HEK293 (cell line): ENCODE measurements at regions not wholly inside any gene's neighbourhood (a gene's known extent, or its start where the extent isn't known, plus 50 kb on each side); places are given as distances from the start of the nearest gene placed in this dataset.
A peak's percentile ranks its signal among the peaks of the same experiment; 100 is the strongest.

Experiments
- CTCF ChIA-PET: fragments of 350-600 bp; formaldehyde crosslinking; extraction: SDS; loops from one replicate; lab custom pipeline; 2021; ENCODE audit warnings: antibody characterized with exemption; lab: Yijun Ruan, JAX
- POLR2A ChIA-PET: fragments of 300-600 bp; formaldehyde crosslinking; extraction: SDS; loops from one replicate; lab custom pipeline; 2020; ENCODE audit warnings: antibody characterized with exemption, inconsistent platforms; lab: Yijun Ruan, JAX
- H3K27ac ChIP-seq: fragments of 200-500 bp; sonication (Bioruptor generic); 2 replicates; pipeline ENCODE4 v1.5.1; 2014; ENCODE audit warnings: low read depth, low read length, control low read depth, inconsistent platforms; ENCODE audit errors: extremely low read depth
- H3K36me3 ChIP-seq, 2 experiments: fragments of 200-500 bp in 1 of 2; sonication (Bioruptor generic) in 1 of 2; 1 replicate in 1 of 2; 2 replicates in 1 of 2; pipeline ENCODE4 v1.5.1; 2014 to 2017; ENCODE audit warnings: inconsistent platforms in 2 of 2, low read length in 2 of 2; ENCODE audit not compliant: control insufficient read depth in 2 of 2, insufficient read depth in 1 of 2
- H3K4me1 ChIP-seq: fragments of 200-500 bp; sonication (Bioruptor generic); 2 replicates; pipeline ENCODE4 v1.5.1; 2014; ENCODE audit warnings: mild to moderate bottlenecking, low read length, inconsistent platforms; ENCODE audit not compliant: control insufficient read depth, insufficient read depth
- H3K4me3 ChIP-seq: 2 replicates; pipeline ENCODE4 v1.5.1; 2011; ENCODE audit warnings: low read depth, mild to moderate bottlenecking, control low read depth, low read length, moderate library complexity
- H3K9me3 ChIP-seq: fragments of 200-500 bp; sonication (Bioruptor generic); 2 replicates; pipeline ENCODE4 v1.5.1; 2014; ENCODE audit warnings: low read depth, low read length, inconsistent platforms; ENCODE audit not compliant: control insufficient read depth, insufficient read depth
- GLI4 ChIP-seq: fragments of 450-650 bp; formaldehyde crosslinking; IDR thresholded peaks from 2 replicates; pipeline ENCODE4 v1.5.1; 2016; ENCODE audit warnings: missing biosample characterization, missing genetic modification characterization
- OVOL3 ChIP-seq: fragments of 450-650 bp; formaldehyde crosslinking; IDR thresholded peaks from 2 replicates; pipeline ENCODE4 v1.5.1; 2016; ENCODE audit warnings: missing biosample characterization, missing genetic modification characterization
- ZBTB21 ChIP-seq: fragments of 450-650 bp; formaldehyde crosslinking; IDR thresholded peaks from 2 replicates; pipeline ENCODE4 v1.5.1; 2017; ENCODE audit warnings: missing biosample characterization, missing genetic modification characterization
- ZIC2 ChIP-seq: fragments of 450-650 bp; formaldehyde crosslinking; IDR thresholded peaks from 2 replicates; pipeline ENCODE4 v1.5.1; 2016; ENCODE audit warnings: missing biosample characterization, missing genetic modification characterization
- ZNF133 ChIP-seq: fragments of 450-650 bp; formaldehyde crosslinking; IDR thresholded peaks from 2 replicates; pipeline ENCODE4 v1.5.1; 2016; ENCODE audit warnings: missing biosample characterization, missing genetic modification characterization
- ZNF221 ChIP-seq: fragments of 450-650 bp; formaldehyde crosslinking; IDR thresholded peaks from 2 replicates; pipeline ENCODE4 v1.5.1; 2017; ENCODE audit warnings: missing biosample characterization, missing genetic modification characterization, borderline replicate concordance
- ZNF24 ChIP-seq: fragments of 450-650 bp; formaldehyde crosslinking; IDR thresholded peaks from 2 replicates; pipeline ENCODE4 v1.5.1; 2016; ENCODE audit warnings: missing biosample characterization, missing genetic modification characterization
- ZNF248 ChIP-seq: fragments of 450-650 bp; formaldehyde crosslinking; IDR thresholded peaks from 2 replicates; pipeline ENCODE4 v1.5.1; 2017; ENCODE audit warnings: missing biosample characterization, missing genetic modification characterization
- ZNF341 ChIP-seq: fragments of 450-650 bp; formaldehyde crosslinking; IDR thresholded peaks from 2 replicates; pipeline ENCODE4; 2016; ENCODE audit warnings: low read depth, missing biosample characterization, missing genetic modification characterization
- ZNF391 ChIP-seq: fragments of 450-650 bp; formaldehyde crosslinking; IDR thresholded peaks from 2 replicates; pipeline ENCODE4 v1.5.1; 2016; ENCODE audit warnings: low read depth, missing biosample characterization, missing genetic modification characterization, borderline replicate concordance
- ZNF404 ChIP-seq: fragments of 450-650 bp; formaldehyde crosslinking; IDR thresholded peaks from 2 replicates; pipeline ENCODE4 v1.5.1; 2017; ENCODE audit warnings: missing biosample characterization, missing genetic modification characterization
- ZNF423 ChIP-seq: fragments of 450-650 bp; formaldehyde crosslinking; IDR thresholded peaks from 2 replicates; pipeline ENCODE4 v1.5.1; 2016; ENCODE audit warnings: missing biosample characterization, missing genetic modification characterization
- ZNF544 ChIP-seq: fragments of 450-650 bp; formaldehyde crosslinking; IDR thresholded peaks from 2 replicates; pipeline ENCODE4 v1.5.0; 2017; ENCODE audit warnings: missing biosample characterization, missing genetic modification characterization
- ZNF585B ChIP-seq: fragments of 450-650 bp; formaldehyde crosslinking; IDR thresholded peaks from 2 replicates; pipeline ENCODE4 v1.5.1; 2016; ENCODE audit warnings: missing biosample characterization, missing genetic modification characterization
- ZNF629 ChIP-seq: fragments of 450-650 bp; formaldehyde crosslinking; IDR thresholded peaks from 2 replicates; pipeline ENCODE4 v1.5.1; 2017; ENCODE audit warnings: missing biosample characterization, missing genetic modification characterization
- ZSCAN30 ChIP-seq: fragments of 450-650 bp; IDR thresholded peaks from 2 replicates; pipeline ENCODE4 v1.5.1; 2018; ENCODE audit warnings: missing biosample characterization, mild to moderate bottlenecking, missing genetic modification characterization, moderate library complexity
- TF ChIP-seq, protein P1 (sequence below): fragments of 450-650 bp; formaldehyde crosslinking; IDR thresholded peaks from 2 replicates; pipeline ENCODE4 v1.5.1; 2016; ENCODE audit warnings: missing biosample characterization, missing genetic modification characterization, low read depth
- TF ChIP-seq, protein P2 (sequence below): fragments of 450-650 bp; formaldehyde crosslinking; IDR thresholded peaks from 2 replicates; pipeline ENCODE4 v1.5.1; 2017; ENCODE audit warnings: missing biosample characterization, missing genetic modification characterization
- TF ChIP-seq, protein P3 (sequence below): fragments of 450-650 bp; formaldehyde crosslinking; IDR thresholded peaks from 2 replicates; pipeline ENCODE4 v1.5.0; 2017; ENCODE audit warnings: missing biosample characterization, missing genetic modification characterization, borderline replicate concordance
- TF ChIP-seq, protein P4 (sequence below): fragments of 450-650 bp; formaldehyde crosslinking; IDR thresholded peaks from 2 replicates; pipeline ENCODE4 v1.5.1; 2016; ENCODE audit warnings: missing biosample characterization, missing genetic modification characterization
- TF ChIP-seq, protein P5 (sequence below): fragments of 450-650 bp; formaldehyde crosslinking; IDR thresholded peaks from 2 replicates; pipeline ENCODE4 v1.5.1; 2016; ENCODE audit warnings: missing biosample characterization, missing genetic modification characterization
- TF ChIP-seq, protein P6 (sequence below): fragments of 450-650 bp; formaldehyde crosslinking; IDR thresholded peaks from 2 replicates; pipeline ENCODE4 v1.5.1; 2016; ENCODE audit warnings: missing biosample characterization, missing genetic modification characterization

DNA sequence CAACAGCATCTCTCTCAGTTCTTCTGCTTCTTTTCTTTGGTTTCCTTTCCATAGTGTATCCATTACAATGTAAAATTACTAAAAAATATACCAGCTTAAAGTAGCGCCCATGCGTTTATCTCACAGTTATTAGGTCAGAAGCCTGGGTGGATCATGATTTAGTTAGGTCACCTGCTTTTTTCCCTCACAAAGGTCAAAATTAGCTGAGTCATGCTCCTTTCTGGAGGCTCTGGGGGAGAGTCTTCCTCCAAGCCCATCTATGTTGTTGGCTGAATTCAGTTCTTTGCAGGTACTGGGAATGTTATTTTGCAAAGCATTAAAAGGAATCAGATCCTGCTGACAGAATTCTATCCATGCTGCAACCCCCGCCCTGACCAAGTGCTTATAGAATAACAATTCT is 101.6 kb upstream of the TMEM132C start:
- CTCF ChIA-PET, result no interaction called here

DNA sequence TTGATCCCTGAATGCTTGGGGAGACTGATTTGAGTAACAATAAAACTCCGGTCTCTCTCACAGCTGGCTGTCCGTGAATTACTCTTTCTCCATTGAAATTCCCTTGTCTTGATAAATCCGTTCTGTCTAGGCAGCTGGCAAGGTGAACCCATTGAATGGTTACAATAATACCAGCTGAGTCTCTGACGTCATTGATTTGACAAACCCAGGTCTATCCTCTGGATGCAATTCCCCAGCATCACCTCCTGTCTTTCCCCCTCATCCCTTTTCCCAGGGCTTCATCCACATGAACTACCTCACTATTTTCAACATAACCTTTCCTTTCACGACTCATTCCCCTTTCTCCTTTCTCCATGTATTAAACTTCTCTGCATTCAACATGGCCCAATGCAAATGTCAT is 98.7 kb upstream of the TMEM132C start:
- H3K4me3 ChIP-seq, result no peak overlapping the region
- CTCF ChIA-PET, result no interaction called here
- TF ChIP-seq, protein P1, sequence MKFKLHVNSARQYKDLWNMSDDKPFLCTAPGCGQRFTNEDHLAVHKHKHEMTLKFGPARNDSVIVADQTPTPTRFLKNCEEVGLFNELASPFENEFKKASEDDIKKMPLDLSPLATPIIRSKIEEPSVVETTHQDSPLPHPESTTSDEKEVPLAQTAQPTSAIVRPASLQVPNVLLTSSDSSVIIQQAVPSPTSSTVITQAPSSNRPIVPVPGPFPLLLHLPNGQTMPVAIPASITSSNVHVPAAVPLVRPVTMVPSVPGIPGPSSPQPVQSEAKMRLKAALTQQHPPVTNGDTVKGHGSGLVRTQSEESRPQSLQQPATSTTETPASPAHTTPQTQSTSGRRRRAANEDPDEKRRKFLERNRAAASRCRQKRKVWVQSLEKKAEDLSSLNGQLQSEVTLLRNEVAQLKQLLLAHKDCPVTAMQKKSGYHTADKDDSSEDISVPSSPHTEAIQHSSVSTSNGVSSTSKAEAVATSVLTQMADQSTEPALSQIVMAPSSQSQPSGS (tag by site-specific recombination), result peak; percentile 49
- TF ChIP-seq, protein P2, sequence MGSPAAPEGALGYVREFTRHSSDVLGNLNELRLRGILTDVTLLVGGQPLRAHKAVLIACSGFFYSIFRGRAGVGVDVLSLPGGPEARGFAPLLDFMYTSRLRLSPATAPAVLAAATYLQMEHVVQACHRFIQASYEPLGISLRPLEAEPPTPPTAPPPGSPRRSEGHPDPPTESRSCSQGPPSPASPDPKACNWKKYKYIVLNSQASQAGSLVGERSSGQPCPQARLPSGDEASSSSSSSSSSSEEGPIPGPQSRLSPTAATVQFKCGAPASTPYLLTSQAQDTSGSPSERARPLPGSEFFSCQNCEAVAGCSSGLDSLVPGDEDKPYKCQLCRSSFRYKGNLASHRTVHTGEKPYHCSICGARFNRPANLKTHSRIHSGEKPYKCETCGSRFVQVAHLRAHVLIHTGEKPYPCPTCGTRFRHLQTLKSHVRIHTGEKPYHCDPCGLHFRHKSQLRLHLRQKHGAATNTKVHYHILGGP (tag by site-specific recombination), result no peak
- POLR2A ChIA-PET, result no interaction called here
- H3K36me3 ChIP-seq, result no peaks in the 10 kb centered on the region
- no peak overlapping the region for H3K27ac ChIP-seq
- no peaks in the 10 kb centered on the region for H3K9me3 ChIP-seq
- no peaks in the 10 kb centered on the region for H3K4me1 ChIP-seq

More for the DNA sequence above, 101.6 kb upstream of the TMEM132C start:
- TF ChIP-seq ZNF544 (tag by site-specific recombination) (no peak), ZNF341 (tag by site-specific recombination) (no peak), ZNF629 (tag by site-specific recombination) (no peak), ZNF221 (tag by site-specific recombination) (no peak), ZNF24 (no peak), OVOL3 (tag by site-specific recombination) (no peak), ZBTB21 (tag by site-specific recombination) (no peak), ZNF585B (no peak), ZNF423 (tag by site-specific recombination) (no peak), ZIC2 (tag by site-specific recombination) (no peak), GLI4 (tag by site-specific recombination) (no peak), ZSCAN30 (tag by site-specific recombination) (no peak), ZNF248 (no peak), ZNF404 (tag by site-specific recombination) (no peak), ZNF133 (tag by site-specific recombination) (no peak), ZNF391 (no peak)
- TF ChIP-seq, protein P3, sequence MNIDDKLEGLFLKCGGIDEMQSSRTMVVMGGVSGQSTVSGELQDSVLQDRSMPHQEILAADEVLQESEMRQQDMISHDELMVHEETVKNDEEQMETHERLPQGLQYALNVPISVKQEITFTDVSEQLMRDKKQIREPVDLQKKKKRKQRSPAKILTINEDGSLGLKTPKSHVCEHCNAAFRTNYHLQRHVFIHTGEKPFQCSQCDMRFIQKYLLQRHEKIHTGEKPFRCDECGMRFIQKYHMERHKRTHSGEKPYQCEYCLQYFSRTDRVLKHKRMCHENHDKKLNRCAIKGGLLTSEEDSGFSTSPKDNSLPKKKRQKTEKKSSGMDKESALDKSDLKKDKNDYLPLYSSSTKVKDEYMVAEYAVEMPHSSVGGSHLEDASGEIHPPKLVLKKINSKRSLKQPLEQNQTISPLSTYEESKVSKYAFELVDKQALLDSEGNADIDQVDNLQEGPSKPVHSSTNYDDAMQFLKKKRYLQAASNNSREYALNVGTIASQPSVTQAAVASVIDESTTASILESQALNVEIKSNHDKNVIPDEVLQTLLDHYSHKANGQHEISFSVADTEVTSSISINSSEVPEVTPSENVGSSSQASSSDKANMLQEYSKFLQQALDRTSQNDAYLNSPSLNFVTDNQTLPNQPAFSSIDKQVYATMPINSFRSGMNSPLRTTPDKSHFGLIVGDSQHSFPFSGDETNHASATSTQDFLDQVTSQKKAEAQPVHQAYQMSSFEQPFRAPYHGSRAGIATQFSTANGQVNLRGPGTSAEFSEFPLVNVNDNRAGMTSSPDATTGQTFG (tag by site-specific recombination), result no peak
- TF ChIP-seq, protein P4, sequence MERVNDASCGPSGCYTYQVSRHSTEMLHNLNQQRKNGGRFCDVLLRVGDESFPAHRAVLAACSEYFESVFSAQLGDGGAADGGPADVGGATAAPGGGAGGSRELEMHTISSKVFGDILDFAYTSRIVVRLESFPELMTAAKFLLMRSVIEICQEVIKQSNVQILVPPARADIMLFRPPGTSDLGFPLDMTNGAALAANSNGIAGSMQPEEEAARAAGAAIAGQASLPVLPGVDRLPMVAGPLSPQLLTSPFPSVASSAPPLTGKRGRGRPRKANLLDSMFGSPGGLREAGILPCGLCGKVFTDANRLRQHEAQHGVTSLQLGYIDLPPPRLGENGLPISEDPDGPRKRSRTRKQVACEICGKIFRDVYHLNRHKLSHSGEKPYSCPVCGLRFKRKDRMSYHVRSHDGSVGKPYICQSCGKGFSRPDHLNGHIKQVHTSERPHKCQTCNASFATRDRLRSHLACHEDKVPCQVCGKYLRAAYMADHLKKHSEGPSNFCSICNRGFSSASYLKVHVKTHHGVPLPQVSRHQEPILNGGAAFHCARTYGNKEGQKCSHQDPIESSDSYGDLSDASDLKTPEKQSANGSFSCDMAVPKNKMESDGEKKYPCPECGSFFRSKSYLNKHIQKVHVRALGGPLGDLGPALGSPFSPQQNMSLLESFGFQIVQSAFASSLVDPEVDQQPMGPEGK (tag by site-specific recombination), result no peak
- TF ChIP-seq, protein P5, sequence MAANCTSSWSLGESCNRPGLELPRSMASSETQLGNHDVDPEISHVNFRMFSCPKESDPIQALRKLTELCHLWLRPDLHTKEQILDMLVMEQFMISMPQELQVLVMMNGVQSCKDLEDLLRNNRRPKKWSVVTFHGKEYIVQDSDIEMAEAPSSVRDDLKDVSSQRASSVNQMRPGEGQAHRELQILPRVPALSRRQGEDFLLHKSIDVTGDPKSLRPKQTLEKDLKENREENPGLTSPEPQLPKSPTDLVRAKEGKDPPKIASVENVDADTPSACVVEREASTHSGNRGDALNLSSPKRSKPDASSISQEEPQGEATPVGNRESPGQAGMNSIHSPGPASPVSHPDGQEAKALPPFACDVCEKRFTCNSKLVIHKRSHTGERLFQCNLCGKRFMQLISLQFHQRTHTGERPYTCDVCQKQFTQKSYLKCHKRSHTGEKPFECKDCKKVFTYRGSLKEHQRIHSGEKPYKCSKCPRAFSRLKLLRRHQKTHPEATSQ (tag by site-specific recombination), result no peak
- TF ChIP-seq, protein P6, sequence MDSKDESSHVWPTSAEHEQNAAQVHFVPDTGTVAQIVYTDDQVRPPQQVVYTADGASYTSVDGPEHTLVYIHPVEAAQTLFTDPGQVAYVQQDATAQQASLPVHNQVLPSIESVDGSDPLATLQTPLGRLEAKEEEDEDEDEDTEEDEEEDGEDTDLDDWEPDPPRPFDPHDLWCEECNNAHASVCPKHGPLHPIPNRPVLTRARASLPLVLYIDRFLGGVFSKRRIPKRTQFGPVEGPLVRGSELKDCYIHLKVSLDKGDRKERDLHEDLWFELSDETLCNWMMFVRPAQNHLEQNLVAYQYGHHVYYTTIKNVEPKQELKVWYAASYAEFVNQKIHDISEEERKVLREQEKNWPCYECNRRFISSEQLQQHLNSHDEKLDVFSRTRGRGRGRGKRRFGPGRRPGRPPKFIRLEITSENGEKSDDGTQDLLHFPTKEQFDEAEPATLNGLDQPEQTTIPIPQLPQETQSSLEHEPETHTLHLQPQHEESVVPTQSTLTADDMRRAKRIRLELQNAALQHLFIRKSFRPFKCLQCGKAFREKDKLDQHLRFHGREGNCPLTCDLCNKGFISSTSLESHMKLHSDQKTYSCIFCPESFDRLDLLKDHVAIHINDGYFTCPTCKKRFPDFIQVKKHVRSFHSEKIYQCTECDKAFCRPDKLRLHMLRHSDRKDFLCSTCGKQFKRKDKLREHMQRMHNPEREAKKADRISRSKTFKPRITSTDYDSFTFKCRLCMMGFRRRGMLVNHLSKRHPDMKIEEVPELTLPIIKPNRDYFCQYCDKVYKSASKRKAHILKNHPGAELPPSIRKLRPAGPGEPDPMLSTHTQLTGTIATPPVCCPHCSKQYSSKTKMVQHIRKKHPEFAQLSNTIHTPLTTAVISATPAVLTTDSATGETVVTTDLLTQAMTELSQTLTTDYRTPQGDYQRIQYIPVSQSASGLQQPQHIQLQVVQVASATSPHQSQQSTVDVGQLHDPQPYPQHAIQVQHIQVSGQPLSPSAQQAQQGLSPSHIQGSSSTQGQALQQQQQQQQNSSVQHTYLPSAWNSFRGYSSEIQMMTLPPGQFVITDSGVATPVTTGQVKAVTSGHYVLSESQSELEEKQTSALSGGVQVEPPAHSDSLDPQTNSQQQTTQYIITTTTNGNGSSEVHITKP (tag by site-specific recombination), result no peak
- H3K4me3 ChIP-seq, result no peak overlapping the region
- no peaks in the 10 kb centered on the region for H3K36me3 ChIP-seq
- POLR2A ChIA-PET, result no interaction called here
- H3K4me1 ChIP-seq, result no peaks in the 10 kb centered on the region
- H3K27ac ChIP-seq, result no peak overlapping the region
- H3K9me3 ChIP-seq, result no peaks in the 10 kb centered on the region
